Progenitor cell of endocrine pancreas (in vitro differentiated cells): ENCODE measurements at regions not wholly inside any gene's neighbourhood (a gene's known extent, or its start where the extent isn't known, plus 50 kb on each side); places are given as distances from the start of the nearest gene placed in this dataset.

Experiments used
- DNase-seq: peaks from one replicate; pipeline ENCODE4 v3.0.0; 2021; ENCODE audit warnings: low spot score; ENCODE audit not compliant: unreplicated experiment
- H3K27ac Mint-ChIP-seq: 2 replicates; pipeline ENCODE4 v1.8.0; 2021; ENCODE audit warnings: mild to moderate bottlenecking, moderate library complexity, mixed read lengths
- H3K27me3 Mint-ChIP-seq: 2 replicates; pipeline ENCODE4 v1.8.0; 2021; ENCODE audit warnings: mixed read lengths
- H3K36me3 Mint-ChIP-seq: 2 replicates; pipeline ENCODE4 v1.8.0; 2022; ENCODE audit warnings: mixed read lengths; ENCODE audit not compliant: insufficient read depth
- H3K4me1 Mint-ChIP-seq: 2 replicates; pipeline ENCODE4 v1.8.0; 2021; ENCODE audit warnings: low read depth, mixed read lengths
- H3K4me3 Mint-ChIP-seq: 2 replicates; pipeline ENCODE4 v1.8.0; 2021; ENCODE audit warnings: low read depth, mild to moderate bottlenecking, moderate library complexity, mixed read lengths
- H3K9me3 Mint-ChIP-seq: 2 replicates; pipeline ENCODE4 v1.8.0; 2021; ENCODE audit warnings: low read depth, mixed read lengths
- TF ChIP-seq, protein P1 (sequence below): fragments of 200-600 bp; sonication (generic); IDR thresholded peaks from one replicate; pipeline ENCODE4 v1.5.0; 2021; ENCODE audit warnings: antibody characterized with exemption, mild to moderate bottlenecking; ENCODE audit not compliant: unreplicated experiment

DNA sequence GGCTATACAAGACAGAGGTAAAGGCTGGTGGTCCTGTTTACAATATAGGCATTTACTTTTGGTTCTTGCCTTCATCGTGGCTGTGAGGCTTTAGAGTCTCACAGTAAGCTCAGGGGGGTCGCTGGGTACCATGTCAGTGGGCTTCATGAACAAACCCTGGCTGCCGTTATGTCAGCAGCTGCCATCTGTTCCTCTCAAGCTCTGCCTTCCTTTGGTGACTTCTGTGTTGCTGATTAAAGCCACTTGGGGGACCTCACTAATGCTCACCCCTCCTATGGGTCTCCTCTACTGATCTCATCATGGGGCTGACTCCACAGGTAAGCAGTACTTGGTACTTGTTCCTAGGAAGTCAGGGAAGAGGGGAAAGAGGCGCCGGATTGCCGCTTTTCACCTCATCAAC is 268.7 kb downstream of the TTC6 start:
- Mint-ChIP-seq H3K9me3 (peaks cover 11% of the 10 kb centered on the region), H3K27me3 (no peaks in the 10 kb centered on the region), H3K27ac (no peak overlapping the region), H3K4me3 (no peak overlapping the region), H3K36me3 (peaks cover 16% of the 10 kb centered on the region), H3K4me1 (no peaks in the 10 kb centered on the region)
- TF ChIP-seq, protein P1, sequence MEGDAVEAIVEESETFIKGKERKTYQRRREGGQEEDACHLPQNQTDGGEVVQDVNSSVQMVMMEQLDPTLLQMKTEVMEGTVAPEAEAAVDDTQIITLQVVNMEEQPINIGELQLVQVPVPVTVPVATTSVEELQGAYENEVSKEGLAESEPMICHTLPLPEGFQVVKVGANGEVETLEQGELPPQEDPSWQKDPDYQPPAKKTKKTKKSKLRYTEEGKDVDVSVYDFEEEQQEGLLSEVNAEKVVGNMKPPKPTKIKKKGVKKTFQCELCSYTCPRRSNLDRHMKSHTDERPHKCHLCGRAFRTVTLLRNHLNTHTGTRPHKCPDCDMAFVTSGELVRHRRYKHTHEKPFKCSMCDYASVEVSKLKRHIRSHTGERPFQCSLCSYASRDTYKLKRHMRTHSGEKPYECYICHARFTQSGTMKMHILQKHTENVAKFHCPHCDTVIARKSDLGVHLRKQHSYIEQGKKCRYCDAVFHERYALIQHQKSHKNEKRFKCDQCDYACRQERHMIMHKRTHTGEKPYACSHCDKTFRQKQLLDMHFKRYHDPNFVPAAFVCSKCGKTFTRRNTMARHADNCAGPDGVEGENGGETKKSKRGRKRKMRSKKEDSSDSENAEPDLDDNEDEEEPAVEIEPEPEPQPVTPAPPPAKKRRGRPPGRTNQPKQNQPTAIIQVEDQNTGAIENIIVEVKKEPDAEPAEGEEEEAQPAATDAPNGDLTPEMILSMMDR, result no peak
- no peak for DNase-seq

DNA sequence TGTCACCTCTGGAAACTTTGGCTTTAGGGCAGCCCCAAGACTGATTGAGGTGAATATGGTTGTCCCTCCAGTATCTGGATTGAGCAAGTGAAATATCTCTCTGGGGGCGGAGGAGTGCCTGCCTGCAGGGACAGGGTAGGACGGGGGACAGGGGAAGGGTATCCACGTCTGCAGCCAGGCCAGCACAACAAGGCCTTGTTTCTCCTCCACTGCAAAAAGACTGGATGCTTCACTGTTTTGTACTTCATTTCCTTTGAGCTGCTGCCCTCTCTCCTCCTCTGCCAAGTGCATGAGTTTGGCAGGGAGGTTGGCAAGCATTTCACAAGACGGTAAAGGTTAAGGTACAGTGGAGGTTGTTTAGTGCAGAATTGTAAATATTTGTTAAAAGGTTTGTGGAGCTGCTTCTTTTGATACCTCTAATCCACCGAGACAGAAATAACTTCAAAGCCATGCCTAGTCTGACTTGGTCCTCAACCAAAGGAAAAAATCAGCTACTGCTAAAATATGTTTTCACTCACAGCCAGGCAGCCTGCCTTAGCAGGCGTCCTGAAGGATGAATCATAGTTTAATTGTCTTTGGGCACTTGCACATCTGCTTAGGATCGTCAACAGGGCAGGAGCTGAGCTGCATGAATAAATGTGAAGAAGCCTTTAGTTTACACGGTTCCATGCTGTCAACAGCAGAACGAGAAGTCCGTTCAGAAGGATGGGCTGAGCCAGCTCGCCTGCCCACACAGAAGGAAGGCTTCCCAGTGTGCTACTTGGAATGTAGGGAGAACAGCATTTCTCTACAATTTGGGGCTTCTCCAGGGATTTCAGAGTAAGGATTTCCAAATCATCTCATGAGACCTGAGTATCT is 269.7 kb downstream of the TTC6 start:
- TF ChIP-seq, protein P1, result no peak
- DNase-seq, result no peak
- Mint-ChIP-seq H3K27ac (peak overlapping the region; percentile 14), H3K9me3 (peaks cover 11% of the 10 kb centered on the region), H3K4me3 (no peak overlapping the region), H3K36me3 (peaks cover 14% of the 10 kb centered on the region), H3K4me1 (no peaks in the 10 kb centered on the region), H3K27me3 (no peaks in the 10 kb centered on the region)

DNA sequence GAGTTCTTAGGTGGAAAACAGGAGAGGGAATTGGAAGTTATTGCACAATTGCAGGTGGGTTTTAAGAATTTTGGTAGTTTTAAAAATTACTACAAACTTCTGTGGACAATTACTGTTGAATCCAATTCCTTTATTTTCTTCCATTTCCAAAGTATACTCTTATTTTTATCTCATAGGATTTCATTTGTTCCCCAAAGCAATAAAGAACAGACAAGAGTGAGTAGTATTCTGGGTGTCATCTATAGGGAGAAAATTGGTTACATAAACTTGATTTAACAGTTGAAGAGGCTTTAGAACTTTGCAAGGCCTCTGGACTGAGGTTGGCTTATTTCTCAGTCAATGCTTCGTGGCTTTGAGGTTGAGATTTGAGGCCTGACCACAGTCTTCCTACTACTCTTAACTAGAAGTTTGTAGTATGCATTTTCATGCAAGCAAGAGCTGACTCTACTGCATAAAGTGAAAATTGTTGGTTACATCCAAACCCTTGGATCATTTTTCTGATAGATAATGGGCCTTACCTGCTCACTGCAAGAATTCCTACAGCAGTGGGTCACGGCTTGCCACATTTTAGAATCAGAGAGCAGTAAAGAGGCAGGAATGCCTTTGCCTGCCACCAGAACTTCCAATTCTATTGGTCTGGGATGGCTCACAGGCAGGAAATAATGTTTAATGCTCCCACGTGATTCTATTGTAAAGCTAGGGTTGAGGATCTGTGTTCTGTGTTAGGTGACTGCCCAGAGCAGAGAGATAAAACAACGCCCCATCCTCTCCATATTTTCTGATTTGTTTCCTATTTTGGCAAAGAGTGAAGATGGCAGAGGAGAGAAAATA is 270.5 kb downstream of the TTC6 start:
- Mint-ChIP-seq H3K27ac (no peak overlapping the region), H3K36me3 (peaks cover 9% of the 10 kb centered on the region), H3K4me1 (peaks cover 7% of the 10 kb centered on the region), H3K9me3 (peaks cover 4% of the 10 kb centered on the region), H3K4me3 (no peak overlapping the region), H3K27me3 (no peaks in the 10 kb centered on the region)
- TF ChIP-seq, protein P1, result no peak
- DNase-seq, result no peak

DNA sequence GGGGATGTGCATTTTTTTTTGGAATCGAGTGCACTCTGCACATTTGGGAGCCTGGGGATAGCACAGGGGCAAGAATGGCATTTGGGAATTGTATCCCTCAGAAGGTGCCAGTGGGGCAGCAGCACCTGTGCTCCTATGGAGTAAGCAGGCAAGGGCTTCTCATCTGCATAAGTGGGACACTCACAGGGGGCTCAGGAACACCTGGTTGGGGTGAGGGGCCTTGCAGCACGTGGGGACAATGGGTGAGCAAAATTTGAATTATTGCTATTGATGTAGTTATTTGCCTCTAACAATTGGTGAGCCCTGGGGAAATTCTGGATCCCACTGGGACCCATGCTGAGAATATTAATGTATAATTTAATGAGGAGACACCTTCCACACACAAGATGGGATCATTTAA is 274.2 kb downstream of the TTC6 start:
- TF ChIP-seq, protein P1, result no peak
- no peak overlapping the region for H3K4me3 Mint-ChIP-seq
- H3K9me3 Mint-ChIP-seq, result no peaks in the 10 kb centered on the region
- H3K4me1 Mint-ChIP-seq, result peaks cover 14% of the 10 kb centered on the region
- H3K27me3 Mint-ChIP-seq, result no peaks in the 10 kb centered on the region
- peaks cover 4% of the 10 kb centered on the region for H3K36me3 Mint-ChIP-seq
- no peak for DNase-seq
- no peak overlapping the region for H3K27ac Mint-ChIP-seq

DNA sequence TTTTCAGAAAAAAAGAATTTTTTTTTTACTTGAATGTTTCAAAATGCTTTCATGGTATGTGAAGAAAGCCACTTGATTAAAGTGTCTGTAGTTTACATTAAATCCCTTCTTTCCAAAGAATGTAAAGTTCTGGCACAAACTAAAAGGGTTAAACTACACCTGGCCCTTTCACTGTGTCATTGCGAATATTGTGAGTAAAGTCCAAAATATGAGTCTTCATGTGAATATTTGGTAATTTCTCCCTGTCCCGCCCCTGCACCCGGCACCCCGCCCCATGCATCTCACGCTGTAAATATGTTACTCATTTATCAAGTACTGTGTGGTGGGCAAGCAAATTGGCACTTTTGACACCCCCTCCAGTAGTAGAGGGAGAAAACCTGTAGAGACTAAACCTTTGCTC is 274.7 kb downstream of the TTC6 start:
- TF ChIP-seq, protein P1, result no peak
- peaks cover 4% of the 10 kb centered on the region for H3K36me3 Mint-ChIP-seq
- DNase-seq, result no peak
- no peaks in the 10 kb centered on the region for H3K9me3 Mint-ChIP-seq
- no peaks in the 10 kb centered on the region for H3K27me3 Mint-ChIP-seq
- peaks cover 17% of the 10 kb centered on the region for H3K4me1 Mint-ChIP-seq
- H3K4me3 Mint-ChIP-seq, result no peak overlapping the region
- no peak overlapping the region for H3K27ac Mint-ChIP-seq
